CD4-positive, alpha-beta T cell treated with Interleukin-4 for 1 hour (primary cell): ENCODE measurements at regions not wholly inside any gene's neighbourhood (a gene's known extent, or its start where the extent isn't known, plus 50 kb on each side); places are given as distances from the start of the nearest gene placed in this dataset.

Experiments
- DNase-seq, 2 donors: peaks; one replicate each; pipeline ENCODE4 v3.0.0-alpha.2; 2020 to 2022

DNA sequence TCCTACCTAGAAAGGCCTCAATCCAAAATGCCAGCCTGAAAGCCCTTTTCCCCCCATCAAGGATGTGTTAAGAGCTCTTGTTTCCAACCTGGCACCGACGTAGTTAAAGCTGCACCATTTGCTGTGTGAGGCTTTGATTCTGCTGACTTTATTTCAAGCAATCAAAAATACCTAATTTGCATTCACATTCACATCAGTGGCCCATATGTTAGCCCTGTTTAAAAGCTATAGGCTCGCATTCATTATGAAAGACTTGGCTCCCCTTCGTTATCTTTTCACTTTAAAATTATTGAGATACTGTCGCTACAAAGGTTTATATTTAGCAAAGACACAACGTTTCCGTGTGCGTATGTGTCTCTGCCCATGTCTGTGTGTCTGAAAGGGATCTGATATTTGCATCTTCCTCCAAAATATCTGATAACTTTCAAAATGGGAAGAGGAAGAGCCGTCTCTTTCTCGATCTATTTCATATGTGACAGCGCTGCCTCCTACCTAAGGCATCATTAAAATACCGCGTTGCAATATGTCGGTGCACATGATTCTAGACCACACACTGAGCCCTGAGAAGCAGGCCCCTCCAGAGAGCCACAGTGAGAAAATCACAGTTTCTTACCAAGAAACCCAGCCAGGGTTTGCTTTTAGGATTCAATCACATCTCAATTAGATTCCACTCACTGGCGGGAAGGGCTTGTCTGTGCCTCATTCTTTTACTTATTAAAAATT lies 57.1 kb upstream of the ITPRID1 start:
- no peak for DNase-seq

DNA sequence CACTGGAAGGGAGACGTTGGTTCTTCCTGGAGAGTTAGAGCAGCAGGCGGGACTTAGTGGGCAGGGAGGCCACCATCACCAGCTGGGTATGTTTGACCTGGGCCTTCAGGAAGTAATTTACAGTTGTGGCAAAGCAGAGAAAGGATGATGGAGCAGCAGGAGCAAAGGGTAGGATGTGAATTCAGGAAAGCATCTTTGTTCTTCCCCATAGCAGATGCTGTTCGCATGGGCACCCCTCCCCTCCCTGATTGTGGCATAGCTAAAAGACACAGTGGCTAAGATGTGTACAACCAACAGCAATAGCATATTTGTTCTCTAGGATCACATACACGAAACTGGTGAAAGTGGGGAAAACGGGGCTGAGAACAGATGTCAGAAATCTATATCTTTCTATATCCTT lies 56.3 kb upstream of the ITPRID1 start:
- no peak for DNase-seq

DNA sequence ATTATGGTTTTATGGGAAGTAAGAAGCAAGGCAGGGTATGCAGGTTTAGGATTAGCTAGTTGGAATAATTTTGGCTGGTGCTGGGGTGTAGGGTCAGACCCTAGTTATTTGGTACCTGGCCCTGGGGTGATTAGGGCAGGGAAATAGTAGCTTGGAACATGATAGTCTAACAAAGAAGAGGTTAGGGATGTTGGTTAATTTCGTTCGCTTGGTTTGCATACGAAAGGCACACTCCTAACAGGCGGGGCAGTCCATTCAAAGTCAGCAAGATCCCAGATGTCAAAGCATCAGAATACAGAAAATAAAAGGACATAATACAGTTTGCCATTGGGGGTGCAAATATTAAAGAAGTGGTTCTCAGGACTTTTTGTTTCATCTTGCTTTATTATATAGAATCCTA lies 55.7 kb upstream of the ITPRID1 start:
- DNase-seq, result no peak

DNA sequence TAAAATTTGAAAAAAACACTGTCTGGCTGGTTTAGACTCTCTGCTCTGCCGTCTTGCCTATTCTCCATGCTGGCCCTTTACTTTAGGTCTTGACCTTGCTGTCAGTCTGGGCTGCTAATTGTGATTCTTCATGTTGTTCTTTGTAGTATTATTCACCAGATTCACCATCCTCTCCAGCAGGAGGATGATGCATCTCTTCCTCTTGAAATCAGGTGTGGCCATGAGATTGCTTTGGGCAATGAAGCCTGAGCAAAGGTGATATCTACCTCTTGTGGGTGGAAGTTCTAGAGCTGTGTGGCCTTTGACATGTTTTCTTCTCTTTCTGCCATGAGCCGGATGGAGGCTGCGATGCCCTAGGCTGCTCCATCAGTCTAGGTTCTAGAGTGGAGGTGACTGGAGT lies 51.3 kb upstream of the ITPRID1 start:
- DNase-seq, result no peak
